Ishikawa (cell line): ENCODE measurements at regions not wholly inside any gene's neighbourhood (a gene's known extent, or its start where the extent isn't known, plus 50 kb on each side); places are given as distances from the start of the nearest gene placed in this dataset.

ENCODE experiments used
- CEBPB ChIP-seq: IDR thresholded peaks from 2 replicates; pipeline ENCODE4 v1.6.1; 2012
- CREB1 ChIP-seq: IDR thresholded peaks from 2 replicates; pipeline ENCODE4 v1.6.1; 2012; ENCODE audit warnings: low read depth
- EGR1 ChIP-seq: IDR thresholded peaks from 2 replicates; pipeline ENCODE4 v1.6.1; 2012
- EP300 ChIP-seq: IDR thresholded peaks from 2 replicates; pipeline ENCODE4 v1.6.1; 2012; ENCODE audit warnings: borderline replicate concordance
- RAD21 ChIP-seq: IDR thresholded peaks from 2 replicates; pipeline ENCODE4 v1.6.1; 2012; ENCODE audit warnings: low read depth
- TAF1 ChIP-seq: IDR thresholded peaks from 2 replicates; pipeline ENCODE4 v1.6.1; 2012; ENCODE audit warnings: low read depth, mild to moderate bottlenecking
- YY1 ChIP-seq: IDR thresholded peaks from 2 replicates; pipeline ENCODE4 v1.6.1; 2012; ENCODE audit warnings: low read depth
- ZBTB7A ChIP-seq: IDR thresholded peaks from 2 replicates; pipeline ENCODE4 v1.6.1; 2012; ENCODE audit warnings: low read depth
- TF ChIP-seq, protein P1 (sequence below): IDR thresholded peaks from 2 replicates; pipeline ENCODE4 v1.6.1; 2012; ENCODE audit warnings: low read depth, mild to moderate bottlenecking
- TF ChIP-seq, protein P2 (sequence below): IDR thresholded peaks from 2 replicates; pipeline ENCODE4 v1.6.1; 2012
- TF ChIP-seq, protein P3 (sequence below): IDR thresholded peaks from 2 replicates; pipeline ENCODE4 v1.6.1; 2012

DNA sequence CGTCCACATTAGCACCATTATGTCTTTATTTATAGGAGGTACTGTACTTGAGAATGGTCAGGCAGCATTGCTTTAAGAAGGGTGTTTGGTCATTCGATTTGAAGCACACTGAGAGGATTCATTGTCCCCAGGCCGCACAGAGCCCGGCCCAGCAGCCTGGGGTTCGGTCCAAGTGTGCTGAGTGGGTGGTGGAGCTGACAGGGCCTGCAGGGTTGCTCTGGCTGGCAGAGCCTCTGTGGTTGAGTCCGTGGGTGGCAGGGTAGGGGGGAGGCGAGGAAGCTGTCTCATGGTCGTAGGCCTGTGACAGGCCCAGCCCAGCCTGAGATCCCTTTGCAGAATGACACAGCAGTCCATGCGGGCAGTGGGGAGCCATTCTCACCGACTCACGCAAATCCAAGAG lies 227.7 kb upstream of the TOPAZ1 start:
- TF ChIP-seq, protein P1, sequence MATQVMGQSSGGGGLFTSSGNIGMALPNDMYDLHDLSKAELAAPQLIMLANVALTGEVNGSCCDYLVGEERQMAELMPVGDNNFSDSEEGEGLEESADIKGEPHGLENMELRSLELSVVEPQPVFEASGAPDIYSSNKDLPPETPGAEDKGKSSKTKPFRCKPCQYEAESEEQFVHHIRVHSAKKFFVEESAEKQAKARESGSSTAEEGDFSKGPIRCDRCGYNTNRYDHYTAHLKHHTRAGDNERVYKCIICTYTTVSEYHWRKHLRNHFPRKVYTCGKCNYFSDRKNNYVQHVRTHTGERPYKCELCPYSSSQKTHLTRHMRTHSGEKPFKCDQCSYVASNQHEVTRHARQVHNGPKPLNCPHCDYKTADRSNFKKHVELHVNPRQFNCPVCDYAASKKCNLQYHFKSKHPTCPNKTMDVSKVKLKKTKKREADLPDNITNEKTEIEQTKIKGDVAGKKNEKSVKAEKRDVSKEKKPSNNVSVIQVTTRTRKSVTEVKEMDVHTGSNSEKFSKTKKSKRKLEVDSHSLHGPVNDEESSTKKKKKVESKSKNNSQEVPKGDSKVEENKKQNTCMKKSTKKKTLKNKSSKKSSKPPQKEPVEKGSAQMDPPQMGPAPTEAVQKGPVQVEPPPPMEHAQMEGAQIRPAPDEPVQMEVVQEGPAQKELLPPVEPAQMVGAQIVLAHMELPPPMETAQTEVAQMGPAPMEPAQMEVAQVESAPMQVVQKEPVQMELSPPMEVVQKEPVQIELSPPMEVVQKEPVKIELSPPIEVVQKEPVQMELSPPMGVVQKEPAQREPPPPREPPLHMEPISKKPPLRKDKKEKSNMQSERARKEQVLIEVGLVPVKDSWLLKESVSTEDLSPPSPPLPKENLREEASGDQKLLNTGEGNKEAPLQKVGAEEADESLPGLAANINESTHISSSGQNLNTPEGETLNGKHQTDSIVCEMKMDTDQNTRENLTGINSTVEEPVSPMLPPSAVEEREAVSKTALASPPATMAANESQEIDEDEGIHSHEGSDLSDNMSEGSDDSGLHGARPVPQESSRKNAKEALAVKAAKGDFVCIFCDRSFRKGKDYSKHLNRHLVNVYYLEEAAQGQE, result no peak
- TF ChIP-seq EP300 (no peak), TAF1 (no peak), YY1 (no peak), RAD21 (no peak), CREB1 (no peak), CEBPB (no peak), ZBTB7A (no peak), EGR1 (no peak)
- TF ChIP-seq, protein P2, sequence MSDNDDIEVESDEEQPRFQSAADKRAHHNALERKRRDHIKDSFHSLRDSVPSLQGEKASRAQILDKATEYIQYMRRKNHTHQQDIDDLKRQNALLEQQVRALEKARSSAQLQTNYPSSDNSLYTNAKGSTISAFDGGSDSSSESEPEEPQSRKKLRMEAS, result no peak
- TF ChIP-seq, protein P3, sequence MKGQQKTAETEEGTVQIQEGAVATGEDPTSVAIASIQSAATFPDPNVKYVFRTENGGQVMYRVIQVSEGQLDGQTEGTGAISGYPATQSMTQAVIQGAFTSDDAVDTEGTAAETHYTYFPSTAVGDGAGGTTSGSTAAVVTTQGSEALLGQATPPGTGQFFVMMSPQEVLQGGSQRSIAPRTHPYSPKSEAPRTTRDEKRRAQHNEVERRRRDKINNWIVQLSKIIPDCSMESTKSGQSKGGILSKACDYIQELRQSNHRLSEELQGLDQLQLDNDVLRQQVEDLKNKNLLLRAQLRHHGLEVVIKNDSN, result no peak
